HL-60/S4 (cell line): ENCODE measurements at regions not wholly inside any gene's neighbourhood (a gene's known extent, or its start where the extent isn't known, plus 50 kb on each side); places are given as distances from the start of the nearest gene placed in this dataset.

Source experiments
- in situ Hi-C: fragments of 300-500 bp; cut with MboI; formaldehyde crosslinking; loops from 2 replicates; pipeline ENCODE4 v1.14.3; 2022; ENCODE audit warnings: low sequenced_read_pairs

GRCh38 chr3:159771865-159772611 lies 216.6 kb upstream of the IL12A start:
- in situ Hi-C loops, result no loop called here

GRCh38 chr3:159773706-159774105 lies 214.9 kb upstream of the IL12A start:
- in situ Hi-C loops, result no loop called here

GRCh38 chr3:159775372-159775961 lies 213.2 kb upstream of the IL12A start:
- in situ Hi-C loops, result no loop called here

GRCh38 chr3:159776779-159777178 lies 211.9 kb upstream of the IL12A start:
- in situ Hi-C loops, result no loop called here

GRCh38 chr3:159779883-159780282 lies 208.8 kb upstream of the IL12A start:
- in situ Hi-C loops, result no loop called here

- in situ Hi-C loops, result no loop called here
Observed at GRCh38 chr3:159781867-159782266, 206.8 kb upstream of the IL12A start.

GRCh38 chr3:159782724-159783421 lies 205.8 kb upstream of the IL12A start:
- in situ Hi-C loops, result no loop called here

GRCh38 chr3:159783780-159784742 lies 204.6 kb upstream of the IL12A start:
- in situ Hi-C loops, result no loop called here

- in situ Hi-C loops, result no loop called here
Observed at GRCh38 chr3:159785273-159785708, 203.3 kb upstream of the IL12A start.

GRCh38 chr3:159786489-159787177 lies 202.0 kb upstream of the IL12A start:
- in situ Hi-C loops, result no loop called here

- in situ Hi-C loops, result no loop called here
Observed at GRCh38 chr3:159787178-159787574, 201.5 kb upstream of the IL12A start.

- in situ Hi-C loops, result no loop called here
Observed at GRCh38 chr3:159787794-159788205, 200.8 kb upstream of the IL12A start.

- in situ Hi-C loops, result no loop called here
Observed at GRCh38 chr3:159788291-159788690, 200.3 kb upstream of the IL12A start.

GRCh38 chr3:159789017-159789416 lies 199.6 kb upstream of the IL12A start:
- in situ Hi-C loops, result no loop called here

GRCh38 chr3:159789742-159790635 lies 198.6 kb upstream of the IL12A start:
- in situ Hi-C loops, result no loop called here

- in situ Hi-C loops, result no loop called here
Observed at GRCh38 chr3:159791336-159791735, 197.3 kb upstream of the IL12A start.

GRCh38 chr3:159792070-159792469 lies 196.6 kb upstream of the IL12A start:
- in situ Hi-C loops, result no loop called here

GRCh38 chr3:159795042-159795441 lies 193.6 kb upstream of the IL12A start:
- in situ Hi-C loops, result no loop called here

GRCh38 chr3:159795681-159796175 lies 192.9 kb upstream of the IL12A start:
- in situ Hi-C loops, result no loop called here
